Neural cell (in vitro differentiated cells): ENCODE measurements at regions not wholly inside any gene's neighbourhood (a gene's known extent, or its start where the extent isn't known, plus 50 kb on each side); places are given as distances from the start of the nearest gene placed in this dataset.

ENCODE experiments used
- H2AFZ ChIP-seq: fragments of 200-600, 300-800 bp; sonication (generic), shearing (Covaris generic); 2 replicates; pipeline ENCODE4 v1.6.0; 2014; ENCODE audit warnings: low read depth, mild to moderate bottlenecking, antibody characterized with exemption, low read length, moderate library complexity
- H3F3A ChIP-seq: fragments of 200-600 bp; shearing (Covaris generic); 2 replicates; pipeline ENCODE4 v1.6.1; 2016; ENCODE audit warnings: mild to moderate bottlenecking, moderate library complexity, mixed read lengths, antibody characterized with exemption, low read length; ENCODE audit not compliant: insufficient read depth, poor library complexity, severe bottlenecking
- H3K27ac ChIP-seq: fragments of 200-600, 300-800 bp; sonication (generic), shearing (Covaris generic); 2 replicates; pipeline ENCODE4 v1.5.1; 2014; ENCODE audit warnings: mild to moderate bottlenecking, low read length, moderate library complexity
- H3K27me3 ChIP-seq: fragments of 300-800, 200-600 bp; sonication (generic), shearing (Covaris generic); 2 replicates; pipeline ENCODE4 v1.6.0; 2014; ENCODE audit warnings: mild to moderate bottlenecking, low read depth, low read length, moderate library complexity; ENCODE audit not compliant: insufficient read depth
- H3K36me3 ChIP-seq: fragments of 300-800, 200-600 bp; sonication (generic), shearing (Covaris generic); 2 replicates; pipeline ENCODE4 v1.5.1; 2014; ENCODE audit warnings: mild to moderate bottlenecking, antibody characterized with exemption, low read length, moderate library complexity; ENCODE audit not compliant: insufficient read depth
- H3K4me2 ChIP-seq: fragments of 300-800, 200-600 bp; sonication (generic), shearing (Covaris generic); 2 replicates; pipeline ENCODE4 v1.6.0; 2014; ENCODE audit warnings: mild to moderate bottlenecking, low read length
- H3K4me3 ChIP-seq: fragments of 300-800, 200-600 bp; sonication (generic), shearing (Covaris generic); 2 replicates; pipeline ENCODE4 v1.5.1; 2014; ENCODE audit warnings: mild to moderate bottlenecking, low read length, moderate library complexity
- H3K79me2 ChIP-seq: fragments of 200-600 bp; shearing (Covaris generic); replicated peaks from 2 replicates; pipeline ENCODE4 v1.6.0; 2014; ENCODE audit warnings: mild to moderate bottlenecking, low read length, moderate library complexity; ENCODE audit not compliant: insufficient read depth
- H3K9ac ChIP-seq: fragments of 300-800, 200-600 bp; sonication (generic), shearing (Covaris generic); 2 replicates; pipeline ENCODE4 v1.6.1; 2016; ENCODE audit warnings: mild to moderate bottlenecking, low read length, mixed read lengths
- H3K9me2 ChIP-seq: fragments of 200-600 bp; shearing (Covaris generic); 2 replicates; pipeline ENCODE4 v1.6.1; 2016; ENCODE audit warnings: mild to moderate bottlenecking, low read length, mixed read lengths; ENCODE audit not compliant: insufficient read depth
- H3K9me3 ChIP-seq: fragments of 200-600, 300-800 bp; sonication (generic), shearing (Covaris generic); 2 replicates; pipeline ENCODE4 v1.6.1; 2016; ENCODE audit warnings: mild to moderate bottlenecking, mixed run types, low read length, moderate library complexity, mixed read lengths
- H4K20me1 ChIP-seq: fragments of 200-600 bp; shearing (Covaris generic); 2 replicates; pipeline ENCODE4 v1.6.1; 2016; ENCODE audit warnings: mild to moderate bottlenecking, mixed run types; ENCODE audit not compliant: insufficient read depth
- CTCF ChIP-seq: fragments of 450-650 bp; IDR thresholded peaks from 2 replicates; pipeline ENCODE4 v1.5.1; 2014; ENCODE audit warnings: antibody characterized with exemption, mild to moderate bottlenecking, moderate library complexity; ENCODE audit not compliant: poor library complexity, severe bottlenecking
- EP300 ChIP-seq: fragments of 450-650 bp; conservative IDR thresholded peaks from 2 replicates; pipeline ENCODE4 v1.6.1; 2014; ENCODE audit warnings: antibody characterized with exemption, mild to moderate bottlenecking, moderate library complexity; ENCODE audit not compliant: poor library complexity, severe bottlenecking
- EZH2 ChIP-seq: fragments of 200-600, 300-800 bp; shearing (Covaris generic), sonication (generic); IDR thresholded peaks from 2 replicates; pipeline ENCODE4 v1.6.1; 2014; ENCODE audit warnings: antibody characterized with exemption, low read length, borderline replicate concordance, mild to moderate bottlenecking; ENCODE audit not compliant: insufficient read depth, poor library complexity, severe bottlenecking
- MXI1 ChIP-seq: fragments of 450-650 bp; conservative IDR thresholded peaks from 2 replicates; pipeline ENCODE4 v1.6.1; 2014; ENCODE audit warnings: antibody characterized with exemption, mild to moderate bottlenecking; ENCODE audit not compliant: poor library complexity, severe bottlenecking
- POLR2AphosphoS5 ChIP-seq: IDR thresholded peaks from 2 replicates; pipeline ENCODE4 v1.6.1; 2012
- RAD21 ChIP-seq: fragments of 450-650 bp; conservative IDR thresholded peaks from 2 replicates; pipeline ENCODE4 v1.6.1; 2014; ENCODE audit warnings: antibody characterized with exemption, mild to moderate bottlenecking, moderate library complexity
- REST ChIP-seq: IDR thresholded peaks from 2 replicates; pipeline ENCODE4 v1.6.1; 2012; ENCODE audit warnings: borderline replicate concordance
- SMC3 ChIP-seq: fragments of 450-650 bp; conservative IDR thresholded peaks from 2 replicates; pipeline ENCODE4 v1.6.1; 2014; ENCODE audit warnings: antibody characterized with exemption, mild to moderate bottlenecking, moderate library complexity; ENCODE audit not compliant: poor library complexity
- TAF1 ChIP-seq: IDR thresholded peaks from 2 replicates; pipeline ENCODE4 v1.6.1; 2012; ENCODE audit warnings: low read depth

GRCh38 chr16:26666486-26666885 is 400.2 kb upstream of the C16orf82 start:
- H3K79me2 ChIP-seq = no peaks in the 10 kb centered on the region
- H3K9me2 ChIP-seq = no peaks in the 10 kb centered on the region
- H3K4me2 ChIP-seq = no peak overlapping the region
- no peaks in the 10 kb centered on the region for H4K20me1 ChIP-seq
- no peak overlapping the region for H2AFZ ChIP-seq
- no peak overlapping the region for H3K4me3 ChIP-seq
- no peaks in the 10 kb centered on the region for H3K9me3 ChIP-seq
- no peak overlapping the region for H3K9ac ChIP-seq
- H3K36me3 ChIP-seq = no peaks in the 10 kb centered on the region
- TF ChIP-seq MXI1 (no peak), REST (no peak), CTCF (no peak), EZH2 (no peak), EP300 (no peak), POLR2AphosphoS5 (no peak), RAD21 (no peak), SMC3 (no peak), TAF1 (no peak)
- H3K27ac ChIP-seq = no peak overlapping the region
- H3K27me3 ChIP-seq = no peaks in the 10 kb centered on the region
- H3F3A ChIP-seq = no peaks in the 10 kb centered on the region

- H3K4me2 ChIP-seq = no peak overlapping the region
- H2AFZ ChIP-seq = no peak overlapping the region
- no peaks in the 10 kb centered on the region for H3K27me3 ChIP-seq
- no peak overlapping the region for H3K4me3 ChIP-seq
- no peak for TF ChIP-seq EZH2
- no peak for TF ChIP-seq REST
- no peaks in the 10 kb centered on the region for H3K79me2 ChIP-seq
- H3K27ac ChIP-seq = no peak overlapping the region
- no peaks in the 10 kb centered on the region for H3F3A ChIP-seq
- no peaks in the 10 kb centered on the region for H3K36me3 ChIP-seq
- no peaks in the 10 kb centered on the region for H3K9me3 ChIP-seq
- H3K9me2 ChIP-seq = no peaks in the 10 kb centered on the region
- H4K20me1 ChIP-seq = no peaks in the 10 kb centered on the region
- H3K9ac ChIP-seq = no peak overlapping the region
Measured at GRCh38 chr16:26667307-26667706, 399.4 kb upstream of the C16orf82 start.
